ENCODE measurements at regions not wholly inside any gene's neighbourhood (a gene's known extent, or its start where the extent isn't known, plus 50 kb on each side); places are given as distances from the start of the nearest gene placed in this dataset.

DNA sequence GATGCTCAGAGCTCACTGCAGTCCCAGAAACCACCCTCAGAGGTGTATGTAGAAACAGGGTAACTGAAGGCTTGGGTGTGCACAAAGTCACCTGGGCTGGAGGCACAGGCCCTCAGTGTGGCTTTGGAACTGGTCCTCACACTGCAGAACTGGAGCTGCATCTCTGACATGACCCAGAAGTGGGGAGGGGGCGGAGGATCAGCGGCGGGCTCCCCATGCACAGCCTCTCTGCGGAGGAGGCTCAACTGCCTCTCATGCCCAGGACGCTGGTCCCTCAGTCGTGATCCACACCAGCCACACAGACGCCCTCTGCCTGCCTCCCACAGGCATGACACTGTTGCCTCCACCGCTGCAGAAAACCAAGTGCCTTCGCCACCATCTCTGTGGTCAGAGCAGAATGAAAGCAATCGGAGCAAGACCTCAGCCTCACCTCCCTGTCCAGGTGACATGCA is 73.7 kb downstream of the TM2D3 start:
- Histone ChIP-seq H3K27me3 (no peaks in the 10 kb centered on the region), H3K27ac (no peak overlapping the region), H3K36me3 (no peaks in the 10 kb centered on the region), H3K9me3 (no peaks in the 10 kb centered on the region), H3K4me3 (no peak overlapping the region), H3K4me1 (peaks cover 0 to 9% (median 0%) of the 10 kb centered on the region in 4 donors)
- intact Hi-C loops (cut with DNase I): no loop called here
- no peak for DNase-seq
- TF ChIP-seq, protein P1, sequence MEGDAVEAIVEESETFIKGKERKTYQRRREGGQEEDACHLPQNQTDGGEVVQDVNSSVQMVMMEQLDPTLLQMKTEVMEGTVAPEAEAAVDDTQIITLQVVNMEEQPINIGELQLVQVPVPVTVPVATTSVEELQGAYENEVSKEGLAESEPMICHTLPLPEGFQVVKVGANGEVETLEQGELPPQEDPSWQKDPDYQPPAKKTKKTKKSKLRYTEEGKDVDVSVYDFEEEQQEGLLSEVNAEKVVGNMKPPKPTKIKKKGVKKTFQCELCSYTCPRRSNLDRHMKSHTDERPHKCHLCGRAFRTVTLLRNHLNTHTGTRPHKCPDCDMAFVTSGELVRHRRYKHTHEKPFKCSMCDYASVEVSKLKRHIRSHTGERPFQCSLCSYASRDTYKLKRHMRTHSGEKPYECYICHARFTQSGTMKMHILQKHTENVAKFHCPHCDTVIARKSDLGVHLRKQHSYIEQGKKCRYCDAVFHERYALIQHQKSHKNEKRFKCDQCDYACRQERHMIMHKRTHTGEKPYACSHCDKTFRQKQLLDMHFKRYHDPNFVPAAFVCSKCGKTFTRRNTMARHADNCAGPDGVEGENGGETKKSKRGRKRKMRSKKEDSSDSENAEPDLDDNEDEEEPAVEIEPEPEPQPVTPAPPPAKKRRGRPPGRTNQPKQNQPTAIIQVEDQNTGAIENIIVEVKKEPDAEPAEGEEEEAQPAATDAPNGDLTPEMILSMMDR (IDR thresholded peaks at IDR 0.05): peak in 3 of 4 experiments; percentile 31 to 41 (median 33)
- TF ChIP-seq POLR2AphosphoS5 (IDR thresholded peaks at IDR 0.05) (no peak), EP300 (IDR thresholded peaks at IDR 0.05) (no peak), POLR2A (IDR thresholded peaks at IDR 0.05) (no peak)
- 12 to 34% methylated on average over 10 of the region's 10 CpGs for whole genome bisulfite sequencing, 2 donors

DNA sequence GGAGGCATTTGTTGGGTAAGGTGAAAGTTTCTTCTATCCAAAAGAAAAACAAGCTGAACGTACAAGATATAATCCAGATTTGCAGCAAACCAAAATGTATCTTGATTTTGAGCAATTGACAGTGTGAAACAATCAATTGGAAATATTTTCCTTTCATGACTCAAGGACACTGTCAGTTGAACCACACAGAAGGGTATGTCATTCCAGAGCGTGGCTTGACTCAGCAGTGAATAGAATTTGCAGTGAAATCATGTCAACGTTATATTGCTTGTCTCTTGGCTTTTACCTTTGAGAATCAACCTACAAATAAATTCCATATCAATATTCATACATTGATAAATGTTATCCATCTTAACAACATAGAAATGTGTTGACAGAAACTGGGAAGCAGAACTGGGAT is 78.2 kb downstream of the TM2D3 start:
- Histone ChIP-seq H3K27me3 (no peaks in the 10 kb centered on the region), H3K4me3 (no peak overlapping the region), H3K36me3 (no peaks in the 10 kb centered on the region), H3K9me3 (no peaks in the 10 kb centered on the region), H3K4me1 (no peaks in the 10 kb centered on the region), H3K27ac (no peak overlapping the region)
- 82 to 88% methylated on average over 3 of the region's 3 CpGs for WGBS, 2 donors
- intact Hi-C loops (cut with DNase I): no loop called here
- no peak for DNase-seq
- TF ChIP-seq POLR2A (IDR thresholded peaks at IDR 0.05) (no peak), EP300 (IDR thresholded peaks at IDR 0.05) (no peak), POLR2AphosphoS5 (IDR thresholded peaks at IDR 0.05) (no peak)
- TF ChIP-seq, protein P1 (IDR thresholded peaks at IDR 0.05): no peak

DNA sequence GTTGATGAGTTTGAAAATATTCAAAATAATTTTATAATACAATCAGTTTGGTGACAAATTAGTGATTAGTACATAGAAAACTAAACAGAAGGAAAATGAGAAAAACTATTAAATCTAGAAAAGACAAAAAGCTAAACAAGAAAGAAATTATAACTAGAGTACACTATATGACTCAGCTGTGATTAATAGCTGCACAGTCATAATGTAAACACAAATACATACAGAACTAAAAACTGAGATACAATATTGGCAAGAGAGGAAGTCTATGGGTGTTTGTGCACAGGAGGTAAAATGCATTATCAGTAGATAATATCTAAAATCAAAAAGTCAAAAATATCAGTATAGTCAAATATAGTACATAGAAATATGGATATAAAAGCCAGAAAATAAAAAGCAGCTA is 80.7 kb upstream of the PCSK6 start:
- H3K36me3 ChIP-seq: no peaks in the 10 kb centered on the region
- intact Hi-C loops (cut with DNase I): no loop called here
- no peaks in the 10 kb centered on the region for H3K9me3 ChIP-seq

DNA sequence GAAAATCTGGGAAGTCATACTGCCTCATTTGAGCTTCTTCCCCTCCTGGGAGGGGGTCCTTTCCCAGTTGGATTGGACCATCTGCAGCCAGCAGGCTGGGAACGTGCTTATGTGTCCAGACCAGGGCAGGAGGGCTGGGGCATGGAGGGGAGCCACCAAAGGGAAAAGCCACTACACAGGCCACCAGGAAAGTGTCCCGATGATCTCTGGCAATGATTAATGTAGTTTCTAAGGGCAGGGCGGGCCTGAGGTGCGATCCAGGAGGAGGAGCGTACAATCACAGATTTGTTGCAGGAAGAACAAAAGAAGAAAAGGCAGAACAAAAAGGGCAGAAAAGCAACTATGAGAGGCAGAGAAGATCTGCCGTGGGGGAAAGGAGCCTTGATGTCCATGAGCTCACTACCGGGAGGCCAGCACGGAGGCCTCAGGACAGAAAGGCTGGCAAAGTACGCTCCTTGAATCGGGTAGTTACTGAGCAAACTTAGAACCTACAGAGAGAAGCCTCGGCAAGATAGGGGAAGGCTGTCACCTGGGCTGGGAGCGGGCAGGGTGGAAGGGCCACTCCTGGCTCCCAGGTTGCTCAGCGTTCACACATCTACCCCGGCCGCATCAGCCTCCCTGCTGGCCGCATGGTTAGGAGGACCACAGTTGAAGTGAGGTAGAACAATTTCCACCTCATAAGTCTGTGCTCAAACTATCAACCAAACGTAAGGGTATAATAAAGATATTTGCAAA is 79.5 kb upstream of the PCSK6 start:
- no peaks in the 10 kb centered on the region for H3K36me3 ChIP-seq
- H3K4me3 ChIP-seq: no peak overlapping the region
- TF ChIP-seq POLR2A (IDR thresholded peaks at IDR 0.05): no peak
- TF ChIP-seq, protein P1 (IDR thresholded peaks at IDR 0.05): no peak
- no peak for TF ChIP-seq POLR2AphosphoS5 (IDR thresholded peaks at IDR 0.05)
- TF ChIP-seq EP300 (IDR thresholded peaks at IDR 0.05): no peak
- 19 to 78% methylated on average over 17 of the region's 17 CpGs for WGBS, 2 donors
- H3K4me1 ChIP-seq: no peaks in the 10 kb centered on the region
- no peaks in the 10 kb centered on the region for H3K9me3 ChIP-seq
- H3K27ac ChIP-seq: no peak overlapping the region
- no peak for DNase-seq
- intact Hi-C loops (cut with DNase I): no loop called here
- no peaks in the 10 kb centered on the region for H3K27me3 ChIP-seq

More for the DNA sequence above, 80.7 kb upstream of the PCSK6 start:
- no peak for DNase-seq
- Histone ChIP-seq H3K27me3 (no peaks in the 10 kb centered on the region), H3K4me1 (no peaks in the 10 kb centered on the region), H3K4me3 (no peak overlapping the region), H3K27ac (no peak overlapping the region)
- TF ChIP-seq EP300 (IDR thresholded peaks at IDR 0.05): no peak
- TF ChIP-seq POLR2A (IDR thresholded peaks at IDR 0.05): no peak
- TF ChIP-seq, protein P1 (IDR thresholded peaks at IDR 0.05): no peak
- no peak for TF ChIP-seq POLR2AphosphoS5 (IDR thresholded peaks at IDR 0.05)

DNA sequence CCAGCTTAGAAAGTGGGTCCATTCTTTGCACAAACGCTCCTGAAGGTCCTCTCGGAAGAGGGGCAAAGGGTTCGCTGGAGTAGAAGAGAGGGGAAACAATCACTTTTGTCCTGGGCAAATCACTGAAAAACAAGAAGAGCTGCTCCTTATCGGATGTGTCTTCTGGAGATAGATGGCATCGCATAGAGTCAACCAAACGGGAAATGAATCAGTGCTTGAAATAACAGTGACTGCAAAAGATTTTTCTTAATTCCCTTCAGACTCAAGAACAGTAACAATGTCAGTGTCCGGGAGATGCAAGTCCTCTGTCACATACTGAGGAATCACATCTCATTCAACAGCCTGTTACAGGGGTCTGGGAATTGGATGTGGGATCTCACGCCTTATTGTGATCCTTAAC is 78.8 kb upstream of the PCSK6 start:
- Histone ChIP-seq H3K4me3 (no peak overlapping the region), H3K27ac (no peak overlapping the region), H3K4me1 (no peaks in the 10 kb centered on the region), H3K9me3 (no peaks in the 10 kb centered on the region), H3K36me3 (no peaks in the 10 kb centered on the region), H3K27me3 (no peaks in the 10 kb centered on the region)
- DNase-seq: no peak
- intact Hi-C loops (cut with DNase I): no loop called here
- WGBS, 2 donors: 82 to 88% methylated on average over 8 of the region's 8 CpGs
- TF ChIP-seq, protein P1 (IDR thresholded peaks at IDR 0.05): no peak
